ENCODE measurements at regions not wholly inside any gene's neighbourhood (a gene's known extent, or its start where the extent isn't known, plus 50 kb on each side); places are given as distances from the start of the nearest gene placed in this dataset.
"Not testable (repeated sequence)": the region's sequence is repeated elsewhere in the genome, so short reads cannot be mapped to it uniquely, and the experiment has no call there.

DNA sequence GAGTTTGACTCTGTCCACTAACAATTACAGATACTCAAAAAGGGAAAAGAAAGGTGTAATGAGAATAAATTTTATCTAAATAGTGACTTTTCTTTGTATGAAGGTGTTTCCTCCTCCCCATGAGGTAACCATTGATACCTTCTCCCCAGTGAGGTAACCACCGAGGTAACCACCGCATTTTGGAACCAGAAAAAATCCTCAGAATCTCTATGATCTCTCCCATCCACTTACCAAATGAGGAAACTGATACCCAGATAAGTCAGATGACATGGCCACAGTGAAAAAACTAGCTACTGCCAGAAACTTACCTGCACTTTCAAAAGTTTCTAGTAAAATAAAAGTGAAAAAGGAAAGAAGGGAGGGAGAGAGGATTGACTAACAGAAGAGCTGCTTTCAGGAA, 124.0 kb upstream of the FNDC3A start:
- DNase-seq, result no peak

GRCh38 chr13:48852911-48853727, 122.6 kb upstream of the FNDC3A start:
- no peak for DNase-seq

GRCh38 chr13:48853728-48854102, 122.0 kb upstream of the FNDC3A start:
- no peak for DNase-seq

DNA sequence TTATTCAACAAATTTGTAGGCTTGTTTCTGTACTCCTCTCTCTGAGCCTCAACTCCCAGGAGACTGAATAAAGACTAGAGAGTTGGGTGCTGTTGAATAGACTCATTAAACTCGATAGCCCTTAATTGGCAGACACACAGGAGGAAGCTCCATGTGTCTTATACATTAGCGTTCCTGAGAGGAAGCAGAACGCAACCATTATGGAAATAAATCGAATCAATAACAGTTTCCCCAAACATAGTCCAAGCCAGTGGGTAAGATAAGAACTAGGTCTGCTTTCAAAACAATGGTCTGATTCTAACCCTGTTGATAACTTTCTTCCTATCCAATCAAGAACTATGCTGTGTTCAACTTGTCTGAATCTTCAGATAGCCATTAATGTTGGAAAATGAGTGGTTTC, 118.1 kb upstream of the FNDC3A start:
- DNase-seq, result no peak

GRCh38 chr13:48858122-48858902, 117.4 kb upstream of the FNDC3A start:
- DNase-seq, result no peak

DNA sequence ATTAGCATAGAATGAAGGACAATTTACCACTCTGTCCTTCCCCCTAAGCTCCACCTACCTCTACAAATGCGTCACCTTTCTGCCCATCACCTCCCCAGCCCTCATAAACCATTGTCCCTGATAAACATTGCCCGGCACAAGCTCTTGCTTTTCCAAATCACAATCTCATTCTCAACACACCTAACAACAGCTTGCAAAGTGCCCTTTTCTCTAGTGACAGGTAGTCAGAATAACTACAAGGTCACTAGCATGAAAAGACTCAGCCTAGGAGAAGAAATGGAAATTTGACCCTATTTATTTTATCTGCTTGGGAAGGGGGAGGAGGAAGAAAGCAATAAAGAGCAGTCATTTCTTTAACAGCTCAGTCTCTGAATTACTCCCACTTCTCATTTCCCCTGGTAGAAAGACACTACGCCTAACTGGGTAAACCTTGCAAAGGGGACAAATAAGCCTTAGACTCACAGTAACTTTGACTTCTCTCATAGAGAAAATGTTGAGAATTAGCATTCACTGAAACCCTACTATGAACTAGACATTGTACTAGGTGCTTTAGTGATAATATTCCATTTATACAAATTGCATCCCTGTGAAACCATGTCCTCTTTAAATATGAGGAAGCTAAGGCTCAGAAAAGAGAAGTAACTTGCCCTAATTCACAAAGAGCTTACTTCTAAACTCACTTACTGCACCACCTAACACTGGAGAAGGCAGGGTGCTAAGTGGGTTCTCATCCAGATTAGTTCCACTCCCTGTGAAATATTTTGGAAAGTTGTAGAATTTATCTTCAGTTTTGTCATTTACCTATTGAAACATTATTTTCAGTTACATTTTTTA, 116.2 kb upstream of the FNDC3A start:
- no peak for DNase-seq

GRCh38 chr13:48860364-48860763, 115.3 kb upstream of the FNDC3A start:
- DNase-seq, result no peak

- no peak for DNase-seq
These were observed 113.1 kb upstream of the FNDC3A start for GRCh38 chr13:48862572-48862971.

DNA sequence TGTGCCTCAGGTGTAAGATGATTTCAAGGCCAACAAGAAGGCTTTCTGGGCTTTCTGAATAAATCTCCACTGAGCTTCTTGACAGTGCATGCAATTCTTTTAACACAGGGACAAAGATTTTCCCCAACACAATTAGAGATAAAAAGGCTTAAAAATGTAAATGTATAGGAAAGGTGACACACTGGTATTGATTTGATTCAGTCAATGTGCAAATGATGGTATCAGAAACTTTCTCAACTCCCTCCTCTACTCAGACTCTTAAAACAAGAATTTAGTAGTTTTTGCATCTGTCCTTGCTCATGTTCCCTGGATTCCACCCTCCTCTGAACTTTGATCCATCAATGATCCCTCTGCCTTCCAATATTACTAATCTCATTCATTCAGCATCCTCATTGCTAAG, 111.6 kb upstream of the FNDC3A start:
- no peak for DNase-seq

GRCh38 chr13:48866249-48866648, 109.5 kb upstream of the FNDC3A start:
- no peak for DNase-seq

- no peak for DNase-seq
These were observed 102.6 kb upstream of the FNDC3A start for GRCh38 chr13:48873081-48873480.

DNA sequence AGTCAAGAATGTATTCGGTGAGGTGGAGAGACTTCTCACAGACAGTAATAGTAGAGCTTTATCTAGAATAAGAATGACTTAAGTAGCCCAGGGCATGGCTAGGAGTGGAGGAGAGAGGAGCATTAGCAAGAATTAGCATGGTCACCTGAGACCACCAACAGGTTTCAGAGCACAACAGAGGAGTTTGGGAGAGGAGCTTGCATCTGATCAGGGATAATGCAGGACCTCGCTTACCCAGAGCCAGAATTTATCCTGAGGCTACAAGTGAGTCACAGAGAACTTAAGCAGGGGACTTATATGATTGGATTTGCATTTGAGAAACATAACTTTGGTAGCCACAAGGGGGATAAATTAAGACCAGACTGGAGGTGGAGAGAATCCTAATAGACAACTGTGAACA, 102.1 kb upstream of the FNDC3A start:
- DNase-seq, result no peak

DNA sequence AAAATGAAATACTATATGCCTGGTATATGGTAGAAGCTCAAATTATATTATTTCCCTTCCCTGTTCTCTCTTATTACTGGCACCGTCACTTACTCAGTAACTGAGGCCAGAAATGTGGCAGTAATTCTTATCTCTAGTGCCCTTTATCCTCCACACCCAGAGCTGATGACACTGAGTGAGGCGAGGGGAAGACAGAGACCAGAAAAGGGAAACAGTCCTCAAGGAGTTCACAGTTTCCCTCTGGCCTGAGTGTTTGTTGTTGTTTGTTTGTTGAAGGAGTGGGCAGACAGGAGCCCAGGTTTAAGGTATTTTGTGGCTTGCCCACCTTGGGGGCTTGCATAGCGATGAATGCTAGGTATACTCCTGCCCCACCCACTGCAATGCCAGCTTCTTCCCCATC, 101.5 kb upstream of the FNDC3A start:
- no peak for DNase-seq

DNA sequence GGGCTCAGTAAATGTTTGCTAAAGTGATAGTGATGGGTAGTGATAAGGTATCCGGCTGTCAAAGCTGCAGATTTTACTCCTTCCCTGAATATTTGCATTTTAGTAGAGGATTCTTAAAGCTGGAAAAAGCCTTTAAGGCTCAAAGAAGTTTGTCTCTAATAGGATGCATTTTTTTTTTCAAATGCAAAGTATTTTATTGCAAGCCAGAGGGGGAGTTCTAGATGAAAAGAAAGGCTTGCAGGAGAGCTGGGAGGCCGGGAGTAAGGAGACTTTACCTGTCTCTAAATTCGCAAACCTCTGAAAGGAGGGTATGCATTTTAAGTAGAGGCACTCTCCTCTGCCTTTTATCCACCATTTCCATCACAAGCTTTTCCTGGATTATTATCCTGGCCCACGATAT, 100.7 kb upstream of the FNDC3A start:
- no peak for DNase-seq

DNA sequence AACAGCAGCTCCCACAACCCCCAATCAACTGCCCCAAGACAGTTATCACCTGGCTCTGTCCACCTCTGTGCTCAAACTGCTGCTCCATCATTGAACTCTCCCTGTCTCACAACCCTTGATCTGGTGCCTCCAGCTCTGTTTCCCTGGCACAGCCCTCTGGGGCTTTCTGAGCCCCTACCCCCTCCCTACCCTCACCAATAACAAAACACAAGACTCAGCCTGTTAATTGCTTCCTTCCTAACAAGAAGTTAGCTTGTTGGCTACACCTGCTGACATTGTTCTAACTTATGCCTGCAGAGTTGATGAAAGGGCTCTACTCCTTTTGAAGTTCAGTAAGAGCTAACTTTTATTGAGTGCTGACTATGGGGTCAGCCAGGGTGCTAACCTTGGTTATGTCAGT, 99.4 kb upstream of the FNDC3A start:
- DNase-seq, result no peak

- DNase-seq, result no peak
These were observed 96.3 kb upstream of the FNDC3A start for GRCh38 chr13:48879432-48879831.

GRCh38 chr13:48879854-48880253, 95.9 kb upstream of the FNDC3A start:
- no peak for DNase-seq

GRCh38 chr13:48883786-48884185, 91.9 kb upstream of the FNDC3A start:
- DNase-seq, result not testable (repeated sequence)

- DNase-seq, result no peak
These were observed 90.7 kb upstream of the FNDC3A start for GRCh38 chr13:48885027-48885395.

GRCh38 chr13:48888613-48889012, 87.1 kb upstream of the FNDC3A start:
- no peak for DNase-seq

GRCh38 chr13:48890391-48890790, 85.3 kb upstream of the FNDC3A start:
- no peak for DNase-seq

DNA sequence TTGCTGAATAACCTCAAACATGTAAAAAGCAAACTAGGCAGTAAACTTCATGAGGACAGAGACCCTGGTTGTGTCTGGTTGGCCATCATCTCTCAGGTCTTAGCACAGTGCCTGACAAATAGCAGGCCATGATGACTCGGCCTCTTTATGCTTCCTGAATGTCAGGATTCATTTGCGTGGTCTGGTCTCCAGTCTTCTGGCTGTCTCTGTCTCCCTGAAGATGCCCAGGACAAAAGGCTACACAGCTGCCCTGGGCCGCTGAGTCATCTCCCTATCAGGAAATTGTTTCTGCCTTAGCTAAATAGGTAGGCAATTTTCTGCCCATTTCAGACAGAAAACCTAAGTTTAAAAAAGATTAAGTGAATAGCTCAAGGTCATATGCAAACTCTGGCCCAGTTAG, 84.1 kb upstream of the FNDC3A start:
- DNase-seq, result no peak

DNA sequence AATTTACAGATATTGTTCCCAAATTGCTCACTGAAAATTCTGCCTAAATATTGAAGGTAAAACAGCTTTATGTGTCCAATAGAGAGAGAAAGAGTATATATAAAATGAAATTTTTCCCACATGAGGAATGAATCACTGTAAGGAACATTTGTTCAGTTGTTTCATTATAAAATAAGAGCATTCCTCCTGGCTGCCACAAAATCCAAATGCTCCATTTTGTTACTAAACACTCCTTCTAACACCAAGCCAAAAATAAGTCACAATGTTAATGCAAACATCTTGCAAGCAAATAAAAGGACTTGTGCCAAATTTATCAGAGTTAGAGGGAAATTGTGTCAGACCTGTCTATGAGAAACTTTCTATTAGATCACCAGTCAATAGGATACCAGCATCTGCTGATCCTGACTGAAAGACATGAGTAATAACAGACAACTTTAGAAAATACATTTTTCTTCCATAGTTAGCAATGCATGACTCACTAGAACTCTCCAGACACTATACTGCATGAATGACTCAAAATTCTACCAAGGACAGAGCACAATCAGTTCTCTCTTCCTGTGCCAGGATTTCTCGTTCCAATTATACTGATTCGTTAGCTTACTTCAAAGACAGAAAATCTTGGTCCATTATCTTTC, 83.5 kb upstream of the FNDC3A start:
- no peak for DNase-seq

All from CD4-positive, alpha-beta T cell treated with Interleukin-17A for 1 hour (primary cell).